Neutrophil (primary cell): ENCODE measurements at regions not wholly inside any gene's neighbourhood (a gene's known extent, or its start where the extent isn't known, plus 50 kb on each side); places are given as distances from the start of the nearest gene placed in this dataset.
"Not testable (repeated sequence)": the region's sequence is repeated elsewhere in the genome, so short reads cannot be mapped to it uniquely, and the experiment has no call there.

Experiments
- H3K27ac ChIP-seq: fragments of 200-600 bp; sonication (generic); 2 replicates; pipeline ENCODE4 v1.5.1; 2016; ENCODE audit warnings: mild to moderate bottlenecking, moderate library complexity
- H3K27me3 ChIP-seq: fragments of 200-600 bp; sonication (generic); 2 replicates; pipeline ENCODE4 v1.6.0; 2016; ENCODE audit warnings: mild to moderate bottlenecking
- H3K36me3 ChIP-seq: fragments of 200-600 bp; sonication (generic); 2 replicates; pipeline ENCODE4 v1.5.1; 2017
- H3K4me1 ChIP-seq, 2 experiments: fragments of 200-600 bp in 1 of 2; sonication (generic) in 1 of 2; 1 replicate in 1 of 2; 2 replicates in 1 of 2; pipeline versions ENCODE4 v1.5.1 to v1.6.1; 2013 to 2016; ENCODE audit warnings: low read depth in 1 of 2, low read length in 1 of 2, mild to moderate bottlenecking in 1 of 2, moderate library complexity in 1 of 2; ENCODE audit not compliant: control insufficient read depth in 1 of 2, insufficient read depth in 1 of 2
- H3K4me3 ChIP-seq, 2 experiments: fragments of 200-600 bp in 1 of 2; sonication (generic) in 1 of 2; 1 replicate in 1 of 2; 2 replicates in 1 of 2; pipeline ENCODE4 v1.5.1; 2013 to 2016; ENCODE audit warnings: low read depth in 1 of 2, low read length in 1 of 2, mild to moderate bottlenecking in 1 of 2, moderate library complexity in 1 of 2
- H3K9me3 ChIP-seq: fragments of 200-600 bp; sonication (generic); 2 replicates; pipeline ENCODE4 v1.5.1; 2016
- CTCF ChIP-seq: fragments of 200-600 bp; sonication (generic); IDR thresholded peaks from 2 replicates; pipeline ENCODE4 v1.5.1; 2016; ENCODE audit warnings: antibody characterized with exemption

- no peak for TF ChIP-seq CTCF
- no peaks in the 10 kb centered on the region for H3K27me3 ChIP-seq
- no peak overlapping the region for H3K4me3 ChIP-seq
- no peaks in the 10 kb centered on the region for H3K9me3 ChIP-seq
- H3K4me1 ChIP-seq: peaks cover 8% of the 10 kb centered on the region in 2 experiments
- H3K27ac ChIP-seq: no peak overlapping the region
- H3K36me3 ChIP-seq: no peaks in the 10 kb centered on the region
Observed at GRCh38 chr6:21931641-21932335, 338.2 kb downstream of the SOX4 start.

- no peak overlapping the region for H3K27ac ChIP-seq
- no peak for TF ChIP-seq CTCF
- no peaks in the 10 kb centered on the region for H3K27me3 ChIP-seq
- no peaks in the 10 kb centered on the region for H3K36me3 ChIP-seq
- H3K9me3 ChIP-seq: no peaks in the 10 kb centered on the region
- no peak overlapping the region for H3K4me3 ChIP-seq
- peaks cover 8% of the 10 kb centered on the region in 2 experiments for H3K4me1 ChIP-seq
Observed at GRCh38 chr6:21933351-21933750, 339.8 kb downstream of the SOX4 start.

- TF ChIP-seq CTCF: no peak
- H3K4me1 ChIP-seq: peaks cover 8% of the 10 kb centered on the region in 2 experiments
Observed at GRCh38 chr6:21935142-21935541, 341.6 kb downstream of the SOX4 start.

GRCh38 chr6:21935561-21936028 lies 342.0 kb downstream of the SOX4 start:
- TF ChIP-seq CTCF: no peak
- Histone ChIP-seq H3K27ac (no peak overlapping the region), H3K36me3 (no peaks in the 10 kb centered on the region), H3K27me3 (no peaks in the 10 kb centered on the region), H3K9me3 (no peaks in the 10 kb centered on the region), H3K4me1 (peaks cover 8% of the 10 kb centered on the region in 2 experiments), H3K4me3 (no peak overlapping the region)

More at GRCh38 chr6:21935142-21935541, 341.6 kb downstream of the SOX4 start:
- Histone ChIP-seq H3K9me3 (no peaks in the 10 kb centered on the region), H3K27ac (no peak overlapping the region), H3K36me3 (no peaks in the 10 kb centered on the region), H3K27me3 (no peaks in the 10 kb centered on the region), H3K4me3 (no peak overlapping the region)

- TF ChIP-seq CTCF: no peak
- no peaks in the 10 kb centered on the region for H3K9me3 ChIP-seq
- no peaks in the 10 kb centered on the region for H3K4me1 ChIP-seq
- H3K27me3 ChIP-seq: no peaks in the 10 kb centered on the region
- no peak overlapping the region for H3K27ac ChIP-seq
- H3K4me3 ChIP-seq: no peak overlapping the region
- no peaks in the 10 kb centered on the region for H3K36me3 ChIP-seq
Observed at GRCh38 chr6:21937466-21937865, 343.9 kb downstream of the SOX4 start.

- not testable (repeated sequence) for H3K4me1 ChIP-seq, H3K36me3 ChIP-seq, H3K27ac ChIP-seq, H3K9me3 ChIP-seq, H3K4me3 ChIP-seq, H3K27me3 ChIP-seq
Observed at GRCh38 chr6:21939066-21939465, 345.5 kb downstream of the SOX4 start.
